ENCODE measurements at regions not wholly inside any gene's neighbourhood (a gene's known extent, or its start where the extent isn't known, plus 50 kb on each side); places are given as distances from the start of the nearest gene placed in this dataset.

- TF ChIP-seq CTCF (conservative IDR thresholded peaks at IDR 0.05 in 1 of 2, IDR thresholded peaks at IDR 0.05 in 1 of 2; ENCODE audit: extremely low read depth in 1 of 2, insufficient read depth in 1 of 2, low read depth in 1 of 2, low read length in 2 of 2) (no peak), EZH2 (IDR thresholded peaks at IDR 0.05; ENCODE audit: borderline replicate concordance, low read length) (no peak)
Measured at GRCh38 chr6:25005010-25005409, 69.2 kb upstream of the RIPOR2 start.
